SK-N-SH treated with all-trans-retinoic acid at 6 μM for 48 hours (cell line): ENCODE measurements at regions not wholly inside any gene's neighbourhood (a gene's known extent, or its start where the extent isn't known, plus 50 kb on each side); places are given as distances from the start of the nearest gene placed in this dataset.

Experiments
- ATAC-seq: fragments of 200-7000 bp; cut with Tn5 transposase; 3 replicates; pipeline ENCODE4 v1.9.1; 2020; ENCODE audit warnings: mild to moderate bottlenecking, moderate library complexity
- ARNTL ChIP-seq: fragments of 450-650 bp; formaldehyde crosslinking; IDR thresholded peaks from 2 replicates; pipeline ENCODE4 v1.5.0; 2020; ENCODE audit warnings: low read depth, mild to moderate bottlenecking, moderate library complexity, borderline replicate concordance
- BACH2 ChIP-seq: fragments of 250-450 bp; sonication (Bioruptor Pico); IDR thresholded peaks from 2 replicates; pipeline ENCODE4 v1.9.0; 2021; ENCODE audit warnings: mild to moderate bottlenecking, borderline replicate concordance
- CSDC2 ChIP-seq: fragments of 250-450 bp; sonication (Bioruptor Pico); IDR thresholded peaks from 2 replicates; pipeline ENCODE4 v1.5.0; 2020; ENCODE audit warnings: mild to moderate bottlenecking, moderate library complexity
- GLIS3 ChIP-seq: fragments of 250-450 bp; sonication (Bioruptor Pico); IDR thresholded peaks from 2 replicates; pipeline ENCODE4 v1.5.0; 2020; ENCODE audit warnings: mild to moderate bottlenecking, moderate library complexity
- ISL1 ChIP-seq: fragments of 250-450 bp; sonication (Bioruptor Pico); IDR thresholded peaks from 2 replicates; pipeline ENCODE4 v2.1.2; 2022; ENCODE audit warnings: mild to moderate bottlenecking, moderate library complexity
- OSR1 ChIP-seq: fragments of 250-450 bp; sonication (Bioruptor Pico); IDR thresholded peaks from 2 replicates; pipeline ENCODE4 v1.8.0; 2022; ENCODE audit warnings: moderate library complexity, mild to moderate bottlenecking, inconsistent platforms
- PPARA ChIP-seq: fragments of 250-450 bp; sonication (Bioruptor Pico); IDR thresholded peaks from 2 replicates; pipeline ENCODE4 v1.5.0; 2020; ENCODE audit warnings: mild to moderate bottlenecking, borderline replicate concordance
- TCF4 ChIP-seq: fragments of 250-450 bp; sonication (Bioruptor Pico); IDR thresholded peaks from 2 replicates; pipeline ENCODE4 v1.8.0; 2021; ENCODE audit warnings: mild to moderate bottlenecking, moderate library complexity, borderline replicate concordance
- TOX ChIP-seq: fragments of 250-450 bp; sonication (Bioruptor Pico); IDR thresholded peaks from 2 replicates; pipeline ENCODE4 v1.8.0; 2021; ENCODE audit warnings: mild to moderate bottlenecking, moderate library complexity, borderline replicate concordance
- ZC3H10 ChIP-seq: fragments of 250-450 bp; sonication (Bioruptor Pico); IDR thresholded peaks from 2 replicates; pipeline ENCODE4 v1.5.1; 2021; ENCODE audit warnings: mild to moderate bottlenecking, moderate library complexity
- ZFP3 ChIP-seq: fragments of 250-450 bp; sonication (Bioruptor Pico); IDR thresholded peaks from 2 replicates; pipeline ENCODE4 v1.5.0; 2020; ENCODE audit warnings: mild to moderate bottlenecking, moderate library complexity
- ZFP30 ChIP-seq: fragments of 450-650 bp; formaldehyde crosslinking; IDR thresholded peaks from 2 replicates; pipeline ENCODE4 v1.5.0; 2022; ENCODE audit warnings: mild to moderate bottlenecking, moderate library complexity
- ZNF565 ChIP-seq: fragments of 450-650 bp; formaldehyde crosslinking; conservative IDR thresholded peaks from 2 replicates; pipeline ENCODE4 v1.5.0; 2020; ENCODE audit warnings: low read depth, mild to moderate bottlenecking, moderate library complexity
- ZNF70 ChIP-seq: fragments of 450-650 bp; formaldehyde crosslinking; IDR thresholded peaks from 2 replicates; pipeline ENCODE4 v1.5.0; 2020; ENCODE audit warnings: mild to moderate bottlenecking, moderate library complexity
- ZNF8 ChIP-seq: fragments of 450-650 bp; formaldehyde crosslinking; IDR thresholded peaks from 2 replicates; pipeline ENCODE4 v1.5.0; 2020; ENCODE audit warnings: mild to moderate bottlenecking, moderate library complexity
- TF ChIP-seq, protein P1 (sequence below): fragments of 250-450 bp; sonication (Bioruptor Pico); IDR thresholded peaks from 2 replicates; pipeline ENCODE4 v1.8.0; 2020; ENCODE audit warnings: mild to moderate bottlenecking, moderate library complexity, borderline replicate concordance
- TF ChIP-seq, protein P2 (sequence below): fragments of 250-450 bp; sonication (Bioruptor Pico); IDR thresholded peaks from 2 replicates; pipeline ENCODE4 v1.5.1; 2021; ENCODE audit warnings: mild to moderate bottlenecking, moderate library complexity
- TF ChIP-seq, protein P3 (sequence below): fragments of 250-450 bp; sonication (Bioruptor Pico); IDR thresholded peaks from 2 replicates; pipeline ENCODE4 v1.5.1; 2020; ENCODE audit warnings: low read depth, mild to moderate bottlenecking, moderate library complexity
- TF ChIP-seq, protein P4 (sequence below): fragments of 250-450 bp; sonication (Bioruptor Pico); IDR thresholded peaks from 2 replicates; pipeline ENCODE4 v1.5.0; 2020; ENCODE audit warnings: mild to moderate bottlenecking, moderate library complexity

DNA sequence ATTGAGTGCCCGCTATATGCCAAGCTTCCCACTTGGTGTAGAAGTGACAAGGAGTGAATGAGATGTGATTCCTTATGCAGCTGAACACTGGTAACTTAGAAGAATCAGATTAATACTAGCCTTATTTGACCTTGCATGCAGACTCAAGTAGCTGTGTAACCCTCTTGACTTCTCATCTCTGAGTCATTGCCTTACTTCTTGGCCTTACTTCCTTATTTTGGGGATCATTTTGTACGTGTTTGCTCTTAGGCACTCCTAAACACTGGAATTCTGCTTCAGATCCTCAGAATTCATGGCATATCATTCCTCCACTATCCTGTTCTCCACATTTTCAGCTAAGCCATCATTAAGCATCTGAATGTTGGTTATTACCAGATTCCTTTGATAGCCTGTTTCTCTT lies 948.9 kb upstream of the ARRDC3 start (continued):
- no peak for TF ChIP-seq TOX (CRISPR knock-in tag)
- TF ChIP-seq OSR1 (CRISPR knock-in tag): no peak

DNA sequence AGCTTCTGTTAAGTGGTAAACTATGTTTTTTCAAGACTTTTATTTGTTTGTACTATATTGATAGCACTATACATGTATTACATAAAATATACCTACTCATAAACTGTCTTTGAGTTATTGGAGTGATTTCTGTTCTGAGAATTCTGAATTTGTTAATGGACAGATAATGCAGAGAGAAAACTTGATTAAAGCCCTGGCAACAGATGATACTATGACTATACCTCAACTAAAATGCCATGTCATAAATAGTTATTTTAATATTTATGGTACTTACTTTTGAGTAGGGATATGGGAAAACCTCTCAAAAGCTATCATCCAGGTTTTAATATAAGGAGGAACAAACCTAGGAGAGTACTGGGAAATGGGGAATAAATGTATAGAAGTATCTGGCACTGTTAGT lies 947.2 kb upstream of the ARRDC3 start:
- no peak for ATAC-seq
- TF ChIP-seq, protein P1, sequence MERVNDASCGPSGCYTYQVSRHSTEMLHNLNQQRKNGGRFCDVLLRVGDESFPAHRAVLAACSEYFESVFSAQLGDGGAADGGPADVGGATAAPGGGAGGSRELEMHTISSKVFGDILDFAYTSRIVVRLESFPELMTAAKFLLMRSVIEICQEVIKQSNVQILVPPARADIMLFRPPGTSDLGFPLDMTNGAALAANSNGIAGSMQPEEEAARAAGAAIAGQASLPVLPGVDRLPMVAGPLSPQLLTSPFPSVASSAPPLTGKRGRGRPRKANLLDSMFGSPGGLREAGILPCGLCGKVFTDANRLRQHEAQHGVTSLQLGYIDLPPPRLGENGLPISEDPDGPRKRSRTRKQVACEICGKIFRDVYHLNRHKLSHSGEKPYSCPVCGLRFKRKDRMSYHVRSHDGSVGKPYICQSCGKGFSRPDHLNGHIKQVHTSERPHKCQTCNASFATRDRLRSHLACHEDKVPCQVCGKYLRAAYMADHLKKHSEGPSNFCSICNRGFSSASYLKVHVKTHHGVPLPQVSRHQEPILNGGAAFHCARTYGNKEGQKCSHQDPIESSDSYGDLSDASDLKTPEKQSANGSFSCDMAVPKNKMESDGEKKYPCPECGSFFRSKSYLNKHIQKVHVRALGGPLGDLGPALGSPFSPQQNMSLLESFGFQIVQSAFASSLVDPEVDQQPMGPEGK: no peak
- peak; percentile 68 for TF ChIP-seq ISL1 (CRISPR knock-in tag)

DNA sequence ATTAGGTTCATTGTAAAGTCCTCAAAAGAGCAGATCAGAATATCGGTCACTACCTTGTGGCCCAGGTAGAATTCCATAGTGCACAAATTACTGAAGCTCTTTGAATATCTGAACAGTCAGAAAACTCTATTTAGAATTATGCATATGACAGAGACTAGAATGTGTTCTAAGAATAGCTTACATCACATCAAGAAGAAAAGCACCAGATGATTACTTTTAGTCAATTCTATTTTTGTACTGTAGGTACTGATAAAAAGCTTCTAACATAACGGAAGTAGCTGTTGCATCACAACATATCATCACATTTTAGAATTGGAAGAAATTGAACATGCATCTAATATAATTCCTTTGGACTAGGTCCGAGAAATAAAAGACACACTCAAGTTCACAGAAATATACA lies 946.6 kb upstream of the ARRDC3 start:
- TF ChIP-seq, protein P2, sequence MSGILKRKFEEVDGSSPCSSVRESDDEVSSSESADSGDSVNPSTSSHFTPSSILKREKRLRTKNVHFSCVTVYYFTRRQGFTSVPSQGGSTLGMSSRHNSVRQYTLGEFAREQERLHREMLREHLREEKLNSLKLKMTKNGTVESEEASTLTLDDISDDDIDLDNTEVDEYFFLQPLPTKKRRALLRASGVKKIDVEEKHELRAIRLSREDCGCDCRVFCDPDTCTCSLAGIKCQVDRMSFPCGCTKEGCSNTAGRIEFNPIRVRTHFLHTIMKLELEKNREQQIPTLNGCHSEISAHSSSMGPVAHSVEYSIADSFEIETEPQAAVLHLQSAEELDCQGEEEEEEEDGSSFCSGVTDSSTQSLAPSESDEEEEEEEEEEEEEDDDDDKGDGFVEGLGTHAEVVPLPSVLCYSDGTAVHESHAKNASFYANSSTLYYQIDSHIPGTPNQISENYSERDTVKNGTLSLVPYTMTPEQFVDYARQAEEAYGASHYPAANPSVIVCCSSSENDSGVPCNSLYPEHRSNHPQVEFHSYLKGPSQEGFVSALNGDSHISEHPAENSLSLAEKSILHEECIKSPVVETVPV (CRISPR knock-in tag): no peak
- no peak for TF ChIP-seq ZNF70 (CRISPR knock-in tag)
- no peak for ATAC-seq

DNA sequence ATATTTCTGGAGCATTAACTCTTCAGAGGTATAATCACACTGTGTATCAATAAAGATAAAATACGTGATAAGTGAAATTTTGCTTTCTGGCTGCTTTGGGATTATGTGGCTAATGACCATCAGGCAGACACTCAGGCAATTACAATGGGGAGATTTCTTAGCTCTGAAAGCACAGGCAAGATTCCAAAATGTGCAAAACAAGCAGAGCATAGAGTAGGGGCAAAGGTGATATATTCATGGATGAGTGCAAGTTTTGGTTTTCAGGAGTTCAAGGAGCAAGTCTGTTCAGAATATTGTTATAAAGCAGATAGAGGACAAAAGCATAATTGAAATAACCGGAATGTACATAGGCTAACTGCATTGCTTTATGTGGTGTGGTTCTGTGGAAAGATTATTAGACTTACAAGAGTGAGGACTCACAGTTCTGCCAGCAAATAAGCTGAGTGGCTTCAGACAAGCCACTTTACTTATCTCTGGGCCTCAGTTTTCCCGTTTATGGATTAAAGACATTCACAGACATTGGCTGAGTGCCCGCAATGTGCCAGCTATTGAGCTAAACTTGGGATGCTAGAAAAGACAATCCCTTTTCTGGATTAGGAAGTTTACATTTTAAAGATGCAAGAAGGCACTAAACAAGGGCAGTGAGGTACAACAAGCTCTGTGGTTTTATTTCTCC lies 945.6 kb upstream of the ARRDC3 start:
- TF ChIP-seq, protein P1: no peak
- TF ChIP-seq ZNF565 (CRISPR knock-in tag) (no peak), TCF4 (CRISPR knock-in tag) (no peak), BACH2 (CRISPR knock-in tag) (no peak), CSDC2 (CRISPR knock-in tag) (no peak), ZFP3 (CRISPR knock-in tag) (no peak), ZNF70 (CRISPR knock-in tag) (no peak), ZFP30 (CRISPR knock-in tag) (no peak), GLIS3 (CRISPR knock-in tag) (no peak), PPARA (CRISPR knock-in tag) (no peak), ZNF8 (no peak), ARNTL (CRISPR knock-in tag) (no peak), OSR1 (CRISPR knock-in tag) (no peak), ZC3H10 (no peak)
- TF ChIP-seq, protein P3, sequence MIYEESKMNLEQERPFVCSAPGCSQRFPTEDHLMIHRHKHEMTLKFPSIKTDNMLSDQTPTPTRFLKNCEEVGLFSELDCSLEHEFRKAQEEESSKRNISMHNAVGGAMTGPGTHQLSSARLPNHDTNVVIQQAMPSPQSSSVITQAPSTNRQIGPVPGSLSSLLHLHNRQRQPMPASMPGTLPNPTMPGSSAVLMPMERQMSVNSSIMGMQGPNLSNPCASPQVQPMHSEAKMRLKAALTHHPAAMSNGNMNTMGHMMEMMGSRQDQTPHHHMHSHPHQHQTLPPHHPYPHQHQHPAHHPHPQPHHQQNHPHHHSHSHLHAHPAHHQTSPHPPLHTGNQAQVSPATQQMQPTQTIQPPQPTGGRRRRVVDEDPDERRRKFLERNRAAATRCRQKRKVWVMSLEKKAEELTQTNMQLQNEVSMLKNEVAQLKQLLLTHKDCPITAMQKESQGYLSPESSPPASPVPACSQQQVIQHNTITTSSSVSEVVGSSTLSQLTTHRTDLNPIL (CRISPR knock-in tag): no peak
- TF ChIP-seq, protein P4, sequence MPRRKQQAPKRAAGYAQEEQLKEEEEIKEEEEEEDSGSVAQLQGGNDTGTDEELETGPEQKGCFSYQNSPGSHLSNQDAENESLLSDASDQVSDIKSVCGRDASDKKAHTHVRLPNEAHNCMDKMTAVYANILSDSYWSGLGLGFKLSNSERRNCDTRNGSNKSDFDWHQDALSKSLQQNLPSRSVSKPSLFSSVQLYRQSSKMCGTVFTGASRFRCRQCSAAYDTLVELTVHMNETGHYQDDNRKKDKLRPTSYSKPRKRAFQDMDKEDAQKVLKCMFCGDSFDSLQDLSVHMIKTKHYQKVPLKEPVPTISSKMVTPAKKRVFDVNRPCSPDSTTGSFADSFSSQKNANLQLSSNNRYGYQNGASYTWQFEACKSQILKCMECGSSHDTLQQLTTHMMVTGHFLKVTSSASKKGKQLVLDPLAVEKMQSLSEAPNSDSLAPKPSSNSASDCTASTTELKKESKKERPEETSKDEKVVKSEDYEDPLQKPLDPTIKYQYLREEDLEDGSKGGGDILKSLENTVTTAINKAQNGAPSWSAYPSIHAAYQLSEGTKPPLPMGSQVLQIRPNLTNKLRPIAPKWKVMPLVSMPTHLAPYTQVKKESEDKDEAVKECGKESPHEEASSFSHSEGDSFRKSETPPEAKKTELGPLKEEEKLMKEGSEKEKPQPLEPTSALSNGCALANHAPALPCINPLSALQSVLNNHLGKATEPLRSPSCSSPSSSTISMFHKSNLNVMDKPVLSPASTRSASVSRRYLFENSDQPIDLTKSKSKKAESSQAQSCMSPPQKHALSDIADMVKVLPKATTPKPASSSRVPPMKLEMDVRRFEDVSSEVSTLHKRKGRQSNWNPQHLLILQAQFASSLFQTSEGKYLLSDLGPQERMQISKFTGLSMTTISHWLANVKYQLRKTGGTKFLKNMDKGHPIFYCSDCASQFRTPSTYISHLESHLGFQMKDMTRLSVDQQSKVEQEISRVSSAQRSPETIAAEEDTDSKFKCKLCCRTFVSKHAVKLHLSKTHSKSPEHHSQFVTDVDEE (CRISPR knock-in tag): no peak
- TF ChIP-seq, protein P2 (CRISPR knock-in tag): no peak
- ATAC-seq: no peak
